Muscle of leg (tissue), 3 donors: ENCODE measurements at regions not wholly inside any gene's neighbourhood (a gene's known extent, or its start where the extent isn't known, plus 50 kb on each side); places are given as distances from the start of the nearest gene placed in this dataset.
"Not testable (repeated sequence)": the region's sequence is repeated elsewhere in the genome, so short reads cannot be mapped to it uniquely, and the experiment has no call there.

Experiments
- DNase-seq: peaks from one replicate; pipeline ENCODE4 v3.0.0; 2013
- H3K27ac ChIP-seq: one replicate; pipeline ENCODE4 v1.5.1; 2013; ENCODE audit warnings: mild to moderate bottlenecking, low read length, control low read depth
- H3K27me3 ChIP-seq: one replicate; pipeline ENCODE4 v1.6.1; 2013; ENCODE audit warnings: low read length; ENCODE audit not compliant: control insufficient read depth, insufficient read depth
- H3K36me3 ChIP-seq: one replicate; pipeline ENCODE4 v1.6.1; 2013; ENCODE audit warnings: low read length; ENCODE audit not compliant: control insufficient read depth, insufficient read depth
- H3K4me1 ChIP-seq: one replicate; pipeline ENCODE4 v1.6.1; 2013; ENCODE audit warnings: low read length; ENCODE audit not compliant: control insufficient read depth, insufficient read depth
- H3K4me3 ChIP-seq: one replicate; pipeline ENCODE4 v1.5.1; 2013; ENCODE audit warnings: low read length, control low read depth
- H3K9me3 ChIP-seq: replicated peaks from 2 replicates; pipeline ENCODE4 v1.6.1; 2013; ENCODE audit warnings: low read depth, low read length; ENCODE audit not compliant: control insufficient read depth
- WGBS: methylation state at CpG from one replicate; pipeline ENCODE4 v1.1.5; 2013; ENCODE audit warnings: missing lambda C conversion rate; ENCODE audit not compliant: insufficient coverage; 5-methylcytosine and 5-hydroxymethylcytosine counted together

- Histone ChIP-seq H3K36me3 (no peaks in the 10 kb centered on the region), H3K9me3 (peaks cover 18% of the 10 kb centered on the region), H3K27ac (no peak overlapping the region), H3K4me3 (no peak overlapping the region), H3K4me1 (peaks cover 22% of the 10 kb centered on the region), H3K27me3 (peaks cover 2% of the 10 kb centered on the region)
- no peak for DNase-seq
- WGBS = 43% methylated on average over 1 of the region's 4 CpGs
Observed at GRCh38 chr21:34282223-34282622, 81.6 kb upstream of the KCNE2 start.

GRCh38 chr21:34284666-34285065 lies 79.1 kb upstream of the KCNE2 start:
- Histone ChIP-seq H3K27ac (no peak overlapping the region), H3K4me1 (peaks cover 18% of the 10 kb centered on the region), H3K4me3 (no peak overlapping the region), H3K36me3 (no peaks in the 10 kb centered on the region), H3K9me3 (peaks cover 29% of the 10 kb centered on the region), H3K27me3 (peaks cover 2% of the 10 kb centered on the region)
- no peak for DNase-seq
- 76% methylated on average over 4 of the region's 4 CpGs for WGBS

GRCh38 chr21:34288042-34288441 lies 75.8 kb upstream of the KCNE2 start:
- H3K36me3 ChIP-seq, H3K27ac ChIP-seq, DNase-seq, H3K4me3 ChIP-seq, H3K4me1 ChIP-seq, H3K27me3 ChIP-seq: not testable (repeated sequence)
- peaks cover 29% of the 10 kb centered on the region for H3K9me3 ChIP-seq

- Histone ChIP-seq H3K27me3 (peaks cover 2% of the 10 kb centered on the region), H3K4me3 (no peak overlapping the region), H3K36me3 (no peaks in the 10 kb centered on the region), H3K9me3 (peaks cover 29% of the 10 kb centered on the region), H3K27ac (no peak overlapping the region), H3K4me1 (no peaks in the 10 kb centered on the region)
- WGBS = no CpG with 5 or more reads among the region's 1 CpG
- peak; percentile 48 for DNase-seq
Observed at GRCh38 chr21:34289856-34290255, 74.0 kb upstream of the KCNE2 start.

- no peaks in the 10 kb centered on the region for H3K27me3 ChIP-seq
- H3K36me3 ChIP-seq = no peaks in the 10 kb centered on the region
- no peaks in the 10 kb centered on the region for H3K9me3 ChIP-seq
- DNase-seq = no peak
- H3K4me1 ChIP-seq = no peaks in the 10 kb centered on the region
- no CpG with 5 or more reads among the region's 2 CpGs for WGBS
- no peak overlapping the region for H3K4me3 ChIP-seq
- no peak overlapping the region for H3K27ac ChIP-seq
Observed at GRCh38 chr21:34296878-34297277, 66.9 kb upstream of the KCNE2 start.

- no peak overlapping the region for H3K27ac ChIP-seq
- H3K4me1 ChIP-seq = no peaks in the 10 kb centered on the region
- WGBS = no CpG with 5 or more reads among the region's 3 CpGs
- DNase-seq = peak; percentile 44
- H3K4me3 ChIP-seq = no peak overlapping the region
- no peaks in the 10 kb centered on the region for H3K27me3 ChIP-seq
- H3K9me3 ChIP-seq = no peaks in the 10 kb centered on the region
- no peaks in the 10 kb centered on the region for H3K36me3 ChIP-seq
Observed at GRCh38 chr21:34298534-34299167, 65.2 kb upstream of the KCNE2 start.

GRCh38 chr21:34299168-34299539 lies 64.7 kb upstream of the KCNE2 start:
- Histone ChIP-seq H3K4me3 (no peak overlapping the region), H3K27ac (no peak overlapping the region), H3K36me3 (no peaks in the 10 kb centered on the region), H3K4me1 (no peaks in the 10 kb centered on the region), H3K27me3 (no peaks in the 10 kb centered on the region), H3K9me3 (no peaks in the 10 kb centered on the region)
- 30% methylated on average over 1 of the region's 2 CpGs for WGBS
- DNase-seq = no peak

- H3K4me1 ChIP-seq = no peaks in the 10 kb centered on the region
- H3K27me3 ChIP-seq = no peaks in the 10 kb centered on the region
- H3K9me3 ChIP-seq = no peaks in the 10 kb centered on the region
- H3K4me3 ChIP-seq = no peak overlapping the region
- 92% methylated on average over 3 of the region's 6 CpGs for WGBS
- no peaks in the 10 kb centered on the region for H3K36me3 ChIP-seq
- DNase-seq = no peak
- H3K27ac ChIP-seq = no peak overlapping the region
Observed at GRCh38 chr21:34302521-34302920, 61.3 kb upstream of the KCNE2 start.

- 78% methylated on average over 3 of the region's 14 CpGs for WGBS
- H3K9me3 ChIP-seq = no peaks in the 10 kb centered on the region
Observed at GRCh38 chr21:34305605-34306604, 57.9 kb upstream of the KCNE2 start.

GRCh38 chr21:34307991-34308532 lies 55.7 kb upstream of the KCNE2 start:
- 87% methylated on average over 4 of the region's 5 CpGs for WGBS
- H3K27ac ChIP-seq = no peak overlapping the region
- H3K27me3 ChIP-seq = no peaks in the 10 kb centered on the region
- H3K4me1 ChIP-seq = no peaks in the 10 kb centered on the region
- no peaks in the 10 kb centered on the region for H3K36me3 ChIP-seq
- DNase-seq = no peak
- H3K4me3 ChIP-seq = no peak overlapping the region
- H3K9me3 ChIP-seq = no peaks in the 10 kb centered on the region

More at GRCh38 chr21:34305605-34306604, 57.9 kb upstream of the KCNE2 start:
- Histone ChIP-seq H3K4me1 (no peaks in the 10 kb centered on the region), H3K27me3 (no peaks in the 10 kb centered on the region), H3K36me3 (no peaks in the 10 kb centered on the region), H3K4me3 (no peak overlapping the region), H3K27ac (no peak overlapping the region)
- DNase-seq = no peak
